Endodermal cell (in vitro differentiated cells): ENCODE measurements at regions not wholly inside any gene's neighbourhood (a gene's known extent, or its start where the extent isn't known, plus 50 kb on each side); places are given as distances from the start of the nearest gene placed in this dataset.

ENCODE experiments used
- DNase-seq: peaks from one replicate; pipeline ENCODE4 v3.0.0-alpha.2; 2017
- H3K27ac ChIP-seq: 2 replicates; pipeline ENCODE4 v1.5.1; 2013; ENCODE audit warnings: mild to moderate bottlenecking, low read depth, low read length, moderate library complexity
- H3K27me3 ChIP-seq: 2 replicates; pipeline ENCODE4 v1.6.1; 2013; ENCODE audit warnings: mild to moderate bottlenecking, low read length, moderate library complexity; ENCODE audit not compliant: insufficient read depth, control insufficient read depth, poor library complexity, severe bottlenecking
- H3K36me3 ChIP-seq: 2 replicates; pipeline ENCODE4 v1.7.0; 2013; ENCODE audit warnings: mild to moderate bottlenecking, low read length, moderate library complexity; ENCODE audit not compliant: control insufficient read depth, insufficient read depth
- H3K4me1 ChIP-seq: one replicate; pipeline ENCODE4 v1.7.0; 2013; ENCODE audit warnings: low read length; ENCODE audit not compliant: control insufficient read depth, insufficient read depth
- H3K4me3 ChIP-seq: 2 replicates; pipeline ENCODE4 v1.5.1; 2013; ENCODE audit warnings: mild to moderate bottlenecking, low read length, moderate library complexity
- H3K9ac ChIP-seq: 2 replicates; pipeline ENCODE4 v1.6.1; 2013; ENCODE audit warnings: mild to moderate bottlenecking, low read length, moderate library complexity; ENCODE audit not compliant: poor library complexity, severe bottlenecking; ENCODE audit errors: extremely low read depth
- H3K9me3 ChIP-seq: 2 replicates; pipeline ENCODE4 v1.6.1; 2013; ENCODE audit warnings: mild to moderate bottlenecking, low read length, moderate library complexity; ENCODE audit not compliant: control insufficient read depth
- H3K27ac Mint-ChIP-seq: 2 replicates; pipeline ENCODE4 v1.8.0; 2020; ENCODE audit warnings: mixed read lengths
- H3K27me3 Mint-ChIP-seq: 2 replicates; pipeline ENCODE4 v1.8.0; 2021; ENCODE audit warnings: mild to moderate bottlenecking, mixed read lengths; ENCODE audit not compliant: insufficient read depth
- H3K36me3 Mint-ChIP-seq: 2 replicates; pipeline ENCODE4 v1.8.0; 2020; ENCODE audit warnings: low read depth, mixed read lengths
- H3K4me1 Mint-ChIP-seq: 2 replicates; pipeline ENCODE4 v1.8.0; 2020; ENCODE audit warnings: mixed read lengths
- H3K4me3 Mint-ChIP-seq: 2 replicates; pipeline ENCODE4 v1.8.0; 2020; ENCODE audit warnings: mild to moderate bottlenecking, moderate library complexity, mixed read lengths
- H3K9me3 Mint-ChIP-seq: 2 replicates; pipeline ENCODE4 v1.8.0; 2020; ENCODE audit warnings: mild to moderate bottlenecking, mixed read lengths
- CTCF ChIP-seq: fragments of 200-600 bp; sonication (generic); conservative IDR thresholded peaks from 2 replicates; pipeline ENCODE4 v1.5.0; 2021; ENCODE audit warnings: antibody characterized with exemption, mild to moderate bottlenecking
- WGBS, 2 experiments: methylation state at CpG; one replicate each; pipeline versions ENCODE4 v1.1.5 to v1.1.7; 2013; ENCODE audit warnings: missing lambda C conversion rate in 2 of 2, mixed read lengths in 1 of 2; ENCODE audit not compliant: insufficient coverage in 1 of 2, insufficient read length in 1 of 2; 5-methylcytosine and 5-hydroxymethylcytosine counted together

- Mint-ChIP-seq H3K9me3 (no peaks in the 10 kb centered on the region), H3K4me1 (no peaks in the 10 kb centered on the region), H3K27ac (no peak overlapping the region), H3K4me3 (no peak overlapping the region), H3K36me3 (no peaks in the 10 kb centered on the region), H3K27me3 (no peaks in the 10 kb centered on the region)
- Histone ChIP-seq H3K27ac (no peak overlapping the region), H3K4me3 (no peak overlapping the region), H3K4me1 (no peaks in the 10 kb centered on the region), H3K36me3 (no peaks in the 10 kb centered on the region), H3K9ac (no peak overlapping the region), H3K9me3 (no peaks in the 10 kb centered on the region), H3K27me3 (no peaks in the 10 kb centered on the region)
- 90 to 94% methylated on average over 2 to 4 of the region's 4 CpGs for WGBS, 2 experiments
- DNase-seq, result no peak
- no peak for TF ChIP-seq CTCF
Observed at GRCh38 chr7:109121599-109122300, 552.1 kb downstream of the DNAJB9 start.

GRCh38 chr7:109125001-109125400, 555.3 kb downstream of the DNAJB9 start:
- Histone ChIP-seq H3K4me3 (no peak overlapping the region), H3K9ac (no peak overlapping the region), H3K27me3 (no peaks in the 10 kb centered on the region), H3K27ac (no peak overlapping the region), H3K36me3 (no peaks in the 10 kb centered on the region), H3K4me1 (no peaks in the 10 kb centered on the region), H3K9me3 (no peaks in the 10 kb centered on the region)
- Mint-ChIP-seq H3K27me3 (no peaks in the 10 kb centered on the region), H3K36me3 (no peaks in the 10 kb centered on the region), H3K27ac (peak overlapping the region; percentile 81), H3K9me3 (no peaks in the 10 kb centered on the region), H3K4me3 (no peak overlapping the region), H3K4me1 (no peaks in the 10 kb centered on the region)
- TF ChIP-seq CTCF, result no peak
- no peak for DNase-seq
- 89 to 100% methylated on average over 1 to 3 of the region's 3 CpGs for WGBS, 2 experiments

- 50 to 77% methylated on average over 1 to 2 of the region's 2 CpGs for WGBS, 2 experiments
- peak; percentile 59 for DNase-seq
Observed at GRCh38 chr7:109126404-109127050, 556.9 kb downstream of the DNAJB9 start.

More at GRCh38 chr7:109126404-109127050, 556.9 kb downstream of the DNAJB9 start:
- no peak for TF ChIP-seq CTCF
- Mint-ChIP-seq H3K4me3 (no peak overlapping the region), H3K36me3 (no peaks in the 10 kb centered on the region), H3K27me3 (no peaks in the 10 kb centered on the region), H3K9me3 (no peaks in the 10 kb centered on the region), H3K27ac (no peak overlapping the region), H3K4me1 (no peaks in the 10 kb centered on the region)
- peak overlapping the region; percentile 86 for H3K27ac ChIP-seq
- H3K9ac ChIP-seq, result no peak overlapping the region
- no peak overlapping the region for H3K4me3 ChIP-seq
- H3K36me3 ChIP-seq, result no peaks in the 10 kb centered on the region
- H3K27me3 ChIP-seq, result no peaks in the 10 kb centered on the region
- H3K9me3 ChIP-seq, result no peaks in the 10 kb centered on the region
- H3K4me1 ChIP-seq, result no peaks in the 10 kb centered on the region
